HEK293 (cell line): ENCODE measurements at regions not wholly inside any gene's neighbourhood (a gene's known extent, or its start where the extent isn't known, plus 50 kb on each side); places are given as distances from the start of the nearest gene placed in this dataset.

ENCODE experiments used
- CTCF ChIA-PET: fragments of 350-600 bp; formaldehyde crosslinking; extraction: SDS; loops from one replicate; lab custom pipeline; 2021; ENCODE audit warnings: antibody characterized with exemption; lab: Yijun Ruan, JAX
- POLR2A ChIA-PET: fragments of 300-600 bp; formaldehyde crosslinking; extraction: SDS; loops from one replicate; lab custom pipeline; 2020; ENCODE audit warnings: antibody characterized with exemption, inconsistent platforms; lab: Yijun Ruan, JAX
- H3K27ac ChIP-seq: fragments of 200-500 bp; sonication (Bioruptor generic); 2 replicates; pipeline ENCODE4 v1.5.1; 2014; ENCODE audit warnings: low read depth, low read length, control low read depth, inconsistent platforms; ENCODE audit errors: extremely low read depth
- H3K36me3 ChIP-seq, 2 experiments: fragments of 200-500 bp in 1 of 2; sonication (Bioruptor generic) in 1 of 2; 1 replicate in 1 of 2; 2 replicates in 1 of 2; pipeline ENCODE4 v1.5.1; 2014 to 2017; ENCODE audit warnings: inconsistent platforms in 2 of 2, low read length in 2 of 2; ENCODE audit not compliant: control insufficient read depth in 2 of 2, insufficient read depth in 1 of 2
- H3K4me1 ChIP-seq: fragments of 200-500 bp; sonication (Bioruptor generic); 2 replicates; pipeline ENCODE4 v1.5.1; 2014; ENCODE audit warnings: mild to moderate bottlenecking, low read length, inconsistent platforms; ENCODE audit not compliant: control insufficient read depth, insufficient read depth
- H3K4me3 ChIP-seq: 2 replicates; pipeline ENCODE4 v1.5.1; 2011; ENCODE audit warnings: low read depth, mild to moderate bottlenecking, control low read depth, low read length, moderate library complexity
- H3K9me3 ChIP-seq: fragments of 200-500 bp; sonication (Bioruptor generic); 2 replicates; pipeline ENCODE4 v1.5.1; 2014; ENCODE audit warnings: low read depth, low read length, inconsistent platforms; ENCODE audit not compliant: control insufficient read depth, insufficient read depth
- GLI4 ChIP-seq: fragments of 450-650 bp; formaldehyde crosslinking; IDR thresholded peaks from 2 replicates; pipeline ENCODE4 v1.5.1; 2016; ENCODE audit warnings: missing biosample characterization, missing genetic modification characterization
- KLF7 ChIP-seq: fragments of 450-650 bp; formaldehyde crosslinking; IDR thresholded peaks from 2 replicates; pipeline ENCODE4 v1.5.1; 2016; ENCODE audit warnings: missing biosample characterization, missing genetic modification characterization, borderline replicate concordance
- KLF8 ChIP-seq: fragments of 450-650 bp; formaldehyde crosslinking; IDR thresholded peaks from 2 replicates; pipeline ENCODE4 v1.5.1; 2016; ENCODE audit warnings: missing biosample characterization, missing genetic modification characterization
- KLF9 ChIP-seq: fragments of 450-650 bp; formaldehyde crosslinking; IDR thresholded peaks from 2 replicates; pipeline ENCODE4 v1.5.1; 2016; ENCODE audit warnings: missing biosample characterization, missing genetic modification characterization, low read depth
- OVOL3 ChIP-seq: fragments of 450-650 bp; formaldehyde crosslinking; IDR thresholded peaks from 2 replicates; pipeline ENCODE4 v1.5.1; 2016; ENCODE audit warnings: missing biosample characterization, missing genetic modification characterization
- TRIM28 ChIP-seq: IDR thresholded peaks from 2 replicates; pipeline ENCODE4 v1.6.1; 2011; ENCODE audit warnings: low read length, control low read depth, borderline replicate concordance
- YY2 ChIP-seq: fragments of 450-650 bp; formaldehyde crosslinking; IDR thresholded peaks from 2 replicates; pipeline ENCODE4 v1.5.1; 2016; ENCODE audit warnings: missing biosample characterization, missing genetic modification characterization
- ZBTB6 ChIP-seq: fragments of 450-650 bp; formaldehyde crosslinking; IDR thresholded peaks from 2 replicates; pipeline ENCODE4 v1.5.1; 2017; ENCODE audit warnings: missing biosample characterization, missing genetic modification characterization
- ZFP41 ChIP-seq: fragments of 450-650 bp; formaldehyde crosslinking; IDR thresholded peaks from 2 replicates; pipeline ENCODE4 v1.5.1; 2016; ENCODE audit warnings: missing biosample characterization, missing genetic modification characterization, borderline replicate concordance
- ZNF10 ChIP-seq: fragments of 450-650 bp; formaldehyde crosslinking; IDR thresholded peaks from 2 replicates; pipeline ENCODE4 v1.5.1; 2017; ENCODE audit warnings: missing biosample characterization, missing genetic modification characterization
- ZNF155 ChIP-seq: fragments of 450-650 bp; formaldehyde crosslinking; IDR thresholded peaks from 2 replicates; pipeline ENCODE4 v1.5.1; 2016; ENCODE audit warnings: missing biosample characterization, missing genetic modification characterization
- ZNF202 ChIP-seq: fragments of 450-650 bp; formaldehyde crosslinking; IDR thresholded peaks from 2 replicates; pipeline ENCODE4 v1.5.1; 2016; ENCODE audit warnings: missing biosample characterization, missing genetic modification characterization, borderline replicate concordance
- ZNF221 ChIP-seq: fragments of 450-650 bp; formaldehyde crosslinking; IDR thresholded peaks from 2 replicates; pipeline ENCODE4 v1.5.1; 2017; ENCODE audit warnings: missing biosample characterization, missing genetic modification characterization, borderline replicate concordance
- ZNF23 ChIP-seq: fragments of 450-650 bp; formaldehyde crosslinking; IDR thresholded peaks from 2 replicates; pipeline ENCODE4 v1.5.1; 2016; ENCODE audit warnings: missing biosample characterization, missing genetic modification characterization, borderline replicate concordance
- ZNF274 ChIP-seq, 2 experiments: fragments of 200-500 bp in 1 of 2; fragments of 450-650 bp in 1 of 2; sonication (Bioruptor generic) in 1 of 2; formaldehyde crosslinking in 1 of 2; IDR thresholded peaks; 2 replicates each; pipeline versions ENCODE4 v1.5.1 to v1.6.1; 2014 to 2016; ENCODE audit warnings: borderline replicate concordance in 1 of 2, inconsistent platforms in 1 of 2, low read length in 1 of 2, missing biosample characterization in 1 of 2, missing genetic modification characterization in 1 of 2
- ZNF280C ChIP-seq: fragments of 450-650 bp; formaldehyde crosslinking; IDR thresholded peaks from 2 replicates; pipeline ENCODE4 v1.5.1; 2016; ENCODE audit warnings: missing biosample characterization, missing genetic modification characterization
- ZNF302 ChIP-seq: fragments of 450-650 bp; formaldehyde crosslinking; IDR thresholded peaks from 2 replicates; pipeline ENCODE4 v1.5.1; 2016; ENCODE audit warnings: missing biosample characterization, missing genetic modification characterization, low read depth
- ZNF350 ChIP-seq: fragments of 450-650 bp; formaldehyde crosslinking; IDR thresholded peaks from 2 replicates; pipeline ENCODE4 v1.5.0; 2017; ENCODE audit warnings: missing biosample characterization, mild to moderate bottlenecking, missing genetic modification characterization
- ZNF530 ChIP-seq: fragments of 450-650 bp; formaldehyde crosslinking; IDR thresholded peaks from 2 replicates; pipeline ENCODE4 v1.5.1; 2016; ENCODE audit warnings: low read depth, missing biosample characterization, missing genetic modification characterization
- ZNF549 ChIP-seq: fragments of 450-650 bp; IDR thresholded peaks from 2 replicates; pipeline ENCODE4 v1.5.1; 2018; ENCODE audit warnings: missing biosample characterization, missing genetic modification characterization, mild to moderate bottlenecking, inconsistent platforms, moderate library complexity
- ZNF580 ChIP-seq: fragments of 450-650 bp; formaldehyde crosslinking; IDR thresholded peaks from 2 replicates; pipeline ENCODE4 v1.5.1; 2016; ENCODE audit warnings: missing biosample characterization, missing genetic modification characterization
- ZNF596 ChIP-seq: fragments of 450-650 bp; IDR thresholded peaks from 2 replicates; pipeline ENCODE4 v1.5.0; 2018; ENCODE audit warnings: missing biosample characterization, mild to moderate bottlenecking, missing genetic modification characterization, moderate library complexity
- ZNF624 ChIP-seq: fragments of 450-650 bp; formaldehyde crosslinking; IDR thresholded peaks from 2 replicates; pipeline ENCODE4 v1.5.1; 2017; ENCODE audit warnings: missing biosample characterization, missing genetic modification characterization
- ZNF707 ChIP-seq: fragments of 450-650 bp; formaldehyde crosslinking; IDR thresholded peaks from 2 replicates; pipeline ENCODE4 v1.5.1; 2016; ENCODE audit warnings: missing biosample characterization, missing genetic modification characterization
- ZNF768 ChIP-seq: fragments of 450-650 bp; formaldehyde crosslinking; IDR thresholded peaks from 2 replicates; pipeline ENCODE4 v1.5.1; 2018; ENCODE audit warnings: missing biosample characterization, mild to moderate bottlenecking, missing genetic modification characterization
- ZNF776 ChIP-seq: fragments of 450-650 bp; formaldehyde crosslinking; IDR thresholded peaks from 2 replicates; pipeline ENCODE4 v1.5.0; 2017; ENCODE audit warnings: missing biosample characterization, missing genetic modification characterization, borderline replicate concordance
- ZNF837 ChIP-seq: fragments of 450-650 bp; formaldehyde crosslinking; IDR thresholded peaks from 2 replicates; pipeline ENCODE4 v1.5.1; 2016; ENCODE audit warnings: missing biosample characterization, missing genetic modification characterization
- ZNF843 ChIP-seq: fragments of 450-650 bp; formaldehyde crosslinking; IDR thresholded peaks from 2 replicates; pipeline ENCODE4 v1.5.1; 2016; ENCODE audit warnings: missing biosample characterization, missing genetic modification characterization

GRCh38 chr2:129744649-129745048 lies 234.8 kb upstream of the RAB6C start:
- Histone ChIP-seq H3K36me3 (no peaks in the 10 kb centered on the region), H3K4me1 (no peaks in the 10 kb centered on the region), H3K27ac (no peak overlapping the region), H3K9me3 (no peaks in the 10 kb centered on the region), H3K4me3 (no peak overlapping the region)
- ChIA-PET CTCF (interaction anchor here (0.6 kb wide), 1 partner anchor 141 kb away, joined by 3 read pairs; no protein-coding TSS in a partner anchor), POLR2A (no interaction called here)
- TF ChIP-seq ZNF624 (no peak), KLF8 (tag by site-specific recombination) (no peak), ZNF837 (tag by site-specific recombination) (no peak), ZNF768 (no peak), ZNF221 (tag by site-specific recombination) (no peak), YY2 (no peak), ZBTB6 (tag by site-specific recombination) (no peak), KLF9 (tag by site-specific recombination) (no peak), ZNF530 (no peak), KLF7 (tag by site-specific recombination) (no peak), ZNF843 (no peak), ZNF776 (no peak), ZFP41 (no peak), ZNF202 (no peak), OVOL3 (tag by site-specific recombination) (no peak), TRIM28 (no peak), ZNF274 (IDR thresholded peaks at IDR 0.05; ENCODE audit: low read length) (no peak), ZNF274 (tag by site-specific recombination; IDR thresholded peaks at IDR 0.05; ENCODE audit: borderline replicate concordance) (no peak)

GRCh38 chr2:129747500-129748125 lies 231.9 kb upstream of the RAB6C start:
- Histone ChIP-seq H3K4me1 (no peaks in the 10 kb centered on the region), H3K36me3 (no peaks in the 10 kb centered on the region), H3K4me3 (no peak overlapping the region), H3K27ac (no peak overlapping the region), H3K9me3 (no peaks in the 10 kb centered on the region)
- TF ChIP-seq ZNF707 (tag by site-specific recombination) (no peak), ZNF350 (tag by site-specific recombination) (no peak), ZNF302 (tag by site-specific recombination) (no peak), ZNF10 (tag by site-specific recombination) (no peak), ZNF155 (tag by site-specific recombination) (no peak), ZNF23 (tag by site-specific recombination) (no peak), ZNF596 (no peak), ZNF580 (tag by site-specific recombination) (no peak), ZNF549 (tag by site-specific recombination) (no peak), GLI4 (tag by site-specific recombination) (no peak), ZNF280C (tag by site-specific recombination) (no peak)
- ChIA-PET CTCF (interaction anchor here (0.7 to 2.0 kb wide), 4 partner anchors 74 to 180 kb away, joined by 3 to 10 read pairs (median 4); no protein-coding TSS in a partner anchor), POLR2A (no interaction called here)
